Mesendoderm (in vitro differentiated cells): ENCODE measurements at regions not wholly inside any gene's neighbourhood (a gene's known extent, or its start where the extent isn't known, plus 50 kb on each side); places are given as distances from the start of the nearest gene placed in this dataset.

Source experiments
- DNase-seq: peaks from one replicate; pipeline ENCODE4 v3.0.0; 2013
- H2AK5ac ChIP-seq: 2 replicates; pipeline ENCODE4 v1.6.1; 2013; ENCODE audit warnings: low read length, inconsistent platforms
- H2BK120ac ChIP-seq: 2 replicates; pipeline ENCODE4 v1.6.1; 2013; ENCODE audit warnings: low read depth, mild to moderate bottlenecking, low read length, moderate library complexity, mixed read lengths
- H2BK15ac ChIP-seq: replicated peaks from 2 replicates; pipeline ENCODE4 v1.6.1; 2013; ENCODE audit warnings: low read depth, mild to moderate bottlenecking, moderate library complexity
- H2BK5ac ChIP-seq: 2 replicates; pipeline ENCODE4 v1.6.1; 2013; ENCODE audit warnings: low read length, inconsistent platforms
- H3K18ac ChIP-seq: 2 replicates; pipeline ENCODE4 v1.6.1; 2013; ENCODE audit warnings: mild to moderate bottlenecking, low read length, mixed read lengths
- H3K23ac ChIP-seq: one replicate; pipeline ENCODE4 v1.6.1; 2013; ENCODE audit warnings: low read length
- H3K27ac ChIP-seq: 2 replicates; pipeline ENCODE4 v1.5.1; 2013; ENCODE audit warnings: low read depth, mild to moderate bottlenecking, inconsistent platforms, low read length, moderate library complexity
- H3K27me3 ChIP-seq: 2 replicates; pipeline ENCODE4 v1.6.1; 2013; ENCODE audit warnings: low read length, control low read depth, mild to moderate bottlenecking, inconsistent platforms; ENCODE audit not compliant: insufficient read depth, poor library complexity
- H3K36me3 ChIP-seq: 2 replicates; pipeline ENCODE4 v1.6.1; 2013; ENCODE audit warnings: low read length, inconsistent platforms; ENCODE audit not compliant: control insufficient read depth, insufficient read depth
- H3K4ac ChIP-seq: one replicate; pipeline ENCODE4 v1.6.1; 2013; ENCODE audit warnings: low read depth, mild to moderate bottlenecking, low read length, moderate library complexity
- H3K4me1 ChIP-seq: 2 replicates; pipeline ENCODE4 v1.6.1; 2013; ENCODE audit warnings: low read depth, low read length, inconsistent platforms; ENCODE audit not compliant: control insufficient read depth
- H3K4me2 ChIP-seq: 2 replicates; pipeline ENCODE4 v1.6.1; 2013; ENCODE audit warnings: low read length
- H3K4me3 ChIP-seq: 2 replicates; pipeline ENCODE4 v1.5.1; 2013; ENCODE audit warnings: mild to moderate bottlenecking, low read length
- H3K56ac ChIP-seq: one replicate; pipeline ENCODE4 v1.6.1; 2013; ENCODE audit warnings: low read length
- H3K79me1 ChIP-seq: 2 replicates; pipeline ENCODE4 v1.6.1; 2013; ENCODE audit warnings: low read length, inconsistent platforms
- H3K79me2 ChIP-seq: 2 replicates; pipeline ENCODE4 v1.6.1; 2013; ENCODE audit warnings: mild to moderate bottlenecking, low read length; ENCODE audit not compliant: control insufficient read depth, insufficient read depth
- H3K9ac ChIP-seq: 2 replicates; pipeline ENCODE4 v1.6.1; 2013; ENCODE audit warnings: low read length, inconsistent platforms
- H4K5ac ChIP-seq: one replicate; pipeline ENCODE4 v1.6.1; 2013; ENCODE audit warnings: low read length
- H4K8ac ChIP-seq: one replicate; pipeline ENCODE4 v1.6.1; 2013; ENCODE audit warnings: low read depth, mild to moderate bottlenecking, control low read depth, low read length, moderate library complexity
- WGBS: extraction: QIAGEN DNeasy Blood & Tissue Kit; methylation state at CpG from one replicate; pipeline ENCODE4 v1.1.7; 2013; ENCODE audit warnings: low lambda C conversion rate, missing lambda C conversion rate; ENCODE audit not compliant: insufficient coverage; ENCODE audit errors: extremely low coverage; 5-methylcytosine and 5-hydroxymethylcytosine counted together

DNA sequence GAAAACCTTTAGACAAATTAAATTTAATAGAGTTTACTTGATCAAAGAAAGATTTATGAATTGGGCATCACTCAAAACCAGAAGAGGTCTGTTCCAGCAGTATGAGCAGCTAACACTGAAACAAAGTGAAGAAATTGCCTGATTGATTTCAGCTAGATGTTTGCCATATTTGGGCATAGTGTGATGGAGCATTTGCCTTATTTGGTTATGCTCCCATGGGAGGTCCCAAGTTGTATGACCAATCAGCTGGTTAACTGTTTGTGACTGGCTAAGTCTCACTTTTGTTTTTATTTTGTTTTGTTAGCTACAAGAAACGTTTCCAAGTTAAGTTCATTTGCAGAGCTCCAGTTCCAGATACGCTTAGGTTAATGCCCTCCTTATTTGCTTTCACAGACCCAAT, 53.3 kb upstream of the LMNB1 start:
- Histone ChIP-seq H4K8ac (no peak overlapping the region), H3K9ac (no peak overlapping the region), H3K4me2 (no peak overlapping the region), H2BK15ac (no peak overlapping the region), H3K79me2 (no peaks in the 10 kb centered on the region), H3K56ac (no peak overlapping the region), H4K5ac (no peak overlapping the region), H3K36me3 (no peaks in the 10 kb centered on the region), H3K79me1 (no peaks in the 10 kb centered on the region), H2AK5ac (no peak overlapping the region), H3K18ac (no peak overlapping the region), H3K4me1 (peaks cover 1% of the 10 kb centered on the region), H3K4me3 (no peak overlapping the region), H2BK120ac (no peak overlapping the region), H3K27me3 (no peaks in the 10 kb centered on the region), H3K27ac (no peak overlapping the region), H3K4ac (no peak overlapping the region), H3K23ac (no peak overlapping the region), H2BK5ac (no peak overlapping the region)
- no CpG with 5 or more reads among the region's 2 CpGs for WGBS
- DNase-seq = peak; percentile 17
